Stimulated activated CD4-positive, alpha-beta T cell treated with anti-CD3 and anti-CD28 coated beads, Interleukin-12 subunit alpha, Interleukin-12 subunit beta, amount 100 ng/mL, for 24 hours (primary cell): ENCODE measurements at regions not wholly inside any gene's neighbourhood (a gene's known extent, or its start where the extent isn't known, plus 50 kb on each side); places are given as distances from the start of the nearest gene placed in this dataset.
"Not testable (repeated sequence)": the region's sequence is repeated elsewhere in the genome, so short reads cannot be mapped to it uniquely, and the experiment has no call there.

Experiments used
- DNase-seq, 2 experiments: peaks; one replicate each; pipeline ENCODE4 v3.0.0-alpha.2; 2020; ENCODE audit warnings: low read depth in 2 of 2

- peak; percentile 97 to 98 for DNase-seq
These were observed 189.4 kb downstream of the ADRA2C start for GRCh38 chr4:3955321-3956164.

DNA sequence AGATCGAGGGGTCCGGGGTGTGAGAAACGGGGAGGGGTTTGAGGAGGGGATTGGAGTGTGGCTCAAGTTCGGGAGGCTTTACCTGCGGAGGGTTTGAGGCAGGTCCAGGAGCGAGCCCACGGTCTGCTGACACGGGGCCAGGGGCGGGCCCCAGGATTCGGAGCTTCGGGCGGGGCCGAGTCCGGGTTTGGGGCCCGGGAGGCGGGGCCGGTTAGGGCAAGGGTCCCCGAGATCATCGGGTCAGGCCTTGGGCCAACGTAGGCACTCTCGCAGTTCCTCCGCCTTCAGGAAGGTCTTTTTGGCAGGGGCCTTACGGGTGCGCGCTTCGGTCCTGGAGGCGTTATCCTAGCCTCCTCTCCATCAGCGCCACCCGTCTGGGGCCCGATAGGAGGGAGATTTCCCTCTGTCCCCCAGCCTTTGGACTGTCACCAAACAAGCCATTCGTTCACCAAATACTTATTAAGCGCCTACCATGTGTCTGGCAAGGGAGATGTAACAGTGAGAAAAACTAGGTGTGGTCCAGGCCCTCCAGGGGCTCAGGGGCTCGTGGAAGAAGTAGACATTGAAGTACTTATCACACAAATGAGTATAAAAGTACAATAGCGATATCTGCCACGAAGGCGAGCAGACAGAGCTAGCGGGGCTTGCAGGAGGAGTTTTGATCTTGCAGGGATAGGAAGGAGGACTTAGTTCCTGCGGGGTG is 190.1 kb downstream of the ADRA2C start:
- not testable (repeated sequence) for DNase-seq

DNA sequence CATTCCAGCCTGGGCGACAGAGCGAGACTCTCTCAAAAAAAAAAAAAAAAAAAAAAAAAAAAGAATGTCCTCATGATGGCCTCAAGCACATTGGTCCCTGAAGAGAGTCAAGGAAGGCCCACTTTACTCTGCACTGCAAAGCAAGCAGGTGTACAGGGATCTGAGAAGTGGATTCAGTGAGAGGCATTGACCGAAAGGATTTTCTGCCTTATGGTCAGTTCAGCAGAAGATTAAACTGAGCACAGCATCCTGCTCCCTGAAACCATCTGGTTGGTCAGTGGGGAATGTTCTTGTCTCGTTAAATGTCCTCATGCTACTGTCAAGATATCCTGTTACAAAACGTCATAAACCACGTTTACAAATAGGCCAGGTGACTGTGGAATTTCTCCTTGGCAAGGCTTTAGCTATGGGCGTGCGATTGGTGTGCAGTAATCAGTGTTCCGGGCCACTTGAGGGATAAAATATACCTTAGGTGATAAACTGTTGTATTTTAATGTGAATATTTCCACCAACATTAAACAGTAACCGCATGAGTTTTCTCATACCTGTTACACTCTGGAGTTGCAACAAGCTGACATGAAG is 195.0 kb downstream of the ADRA2C start:
- not testable (repeated sequence) for DNase-seq

DNA sequence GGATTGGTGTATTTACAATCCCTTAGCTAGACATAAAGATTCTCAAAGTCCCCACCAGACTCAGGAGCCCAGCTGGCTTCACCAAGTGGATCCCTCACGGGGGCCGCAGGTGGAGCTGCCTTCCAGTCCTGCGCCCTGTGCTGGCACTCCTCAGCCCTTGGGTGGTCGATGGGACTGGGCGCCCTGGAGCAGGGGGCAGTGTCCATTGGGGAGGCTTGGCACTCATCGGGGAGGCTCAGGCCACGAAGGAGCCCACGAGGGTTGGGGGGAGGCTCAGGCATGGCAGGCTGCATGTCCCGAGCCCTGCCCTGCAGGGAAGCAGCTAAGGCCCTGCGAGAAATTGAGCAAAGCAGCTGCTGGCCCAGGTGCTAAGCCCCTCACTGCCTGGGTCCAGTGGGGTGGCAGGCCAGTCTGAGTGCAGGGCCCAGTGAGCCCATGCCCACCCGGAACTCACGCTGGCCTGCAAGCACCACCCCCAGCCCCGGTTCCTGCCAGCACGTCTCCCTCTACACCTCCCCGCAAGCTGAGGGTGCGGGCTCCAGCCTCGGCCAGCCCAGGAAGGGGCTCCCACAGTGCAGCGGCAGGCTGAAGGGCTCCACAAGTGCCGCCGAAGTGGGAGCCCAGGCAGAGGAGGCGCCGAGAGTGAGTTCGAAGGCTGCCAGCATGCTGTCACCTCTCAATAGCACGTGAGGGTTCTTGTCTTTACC is 198.5 kb downstream of the ADRA2C start:
- DNase-seq: not testable (repeated sequence)

DNA sequence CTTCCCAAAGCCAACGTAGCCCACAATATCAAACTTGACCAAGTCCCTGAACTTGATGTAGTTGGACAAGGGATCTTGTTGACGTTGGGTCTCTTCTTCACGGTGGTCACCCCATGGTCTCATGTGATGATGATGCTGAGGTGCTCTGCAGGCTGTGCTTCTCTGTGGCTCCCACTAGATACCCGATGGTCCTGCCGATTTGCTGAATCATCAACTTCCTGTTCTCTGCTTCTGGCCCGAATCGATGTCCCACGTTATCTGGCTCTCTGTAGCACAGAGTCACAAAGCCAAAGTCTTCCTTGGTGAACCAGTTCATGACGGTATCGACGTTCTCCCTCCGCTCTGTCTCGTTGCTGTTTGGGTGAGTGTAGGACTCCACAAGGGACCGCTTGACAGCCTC is 201.0 kb downstream of the ADRA2C start:
- DNase-seq: not testable (repeated sequence)

DNA sequence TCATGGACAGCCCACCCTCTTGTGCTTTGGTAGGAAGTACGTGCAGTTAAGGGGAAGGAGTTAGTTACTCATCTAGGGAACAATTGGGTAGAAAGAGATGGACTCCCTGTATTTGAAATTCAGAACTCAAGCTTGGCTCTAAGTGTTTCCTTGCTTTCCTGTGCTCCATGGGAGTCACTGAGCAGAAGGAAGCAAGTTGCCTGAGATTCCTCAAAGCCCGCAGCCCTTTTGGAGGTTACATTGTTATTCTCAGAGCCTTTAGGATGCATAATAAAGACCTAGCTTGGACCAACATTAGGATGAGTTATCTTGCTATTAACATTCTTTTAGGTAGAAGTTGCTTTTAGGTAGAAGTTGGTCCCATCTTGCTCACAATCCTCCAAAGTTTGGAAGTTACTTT is 206.4 kb downstream of the ADRA2C start:
- not testable (repeated sequence) for DNase-seq

DNA sequence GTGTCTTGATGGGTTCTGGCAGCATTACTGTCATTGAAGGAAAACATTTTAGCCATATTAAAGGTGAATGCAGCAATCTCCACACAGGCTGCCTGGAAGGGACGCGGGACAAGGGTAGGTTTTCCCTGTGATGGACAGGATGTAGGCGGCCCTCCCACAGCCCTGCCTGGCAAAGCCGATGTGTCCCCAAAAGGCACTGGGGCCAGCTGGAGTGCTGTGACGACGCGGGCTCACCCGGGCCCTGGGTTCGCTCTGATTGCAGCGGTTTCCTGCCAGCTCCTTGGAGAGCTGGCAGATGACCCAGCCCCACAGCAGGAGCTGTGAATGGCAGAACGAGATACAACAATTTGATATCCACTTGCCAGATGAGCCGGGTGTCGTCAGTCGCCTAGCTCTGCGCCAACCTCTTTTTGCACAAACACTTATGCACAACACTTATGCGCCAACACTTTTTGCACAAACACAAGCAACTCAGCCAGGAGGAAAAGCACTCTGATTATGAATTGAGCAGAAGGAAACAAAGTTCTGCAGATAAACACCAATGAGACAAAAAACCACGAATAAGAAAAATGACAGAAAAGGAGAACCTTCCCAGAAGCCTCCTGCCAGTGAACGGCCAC is 207.5 kb downstream of the ADRA2C start:
- DNase-seq: not testable (repeated sequence)

DNA sequence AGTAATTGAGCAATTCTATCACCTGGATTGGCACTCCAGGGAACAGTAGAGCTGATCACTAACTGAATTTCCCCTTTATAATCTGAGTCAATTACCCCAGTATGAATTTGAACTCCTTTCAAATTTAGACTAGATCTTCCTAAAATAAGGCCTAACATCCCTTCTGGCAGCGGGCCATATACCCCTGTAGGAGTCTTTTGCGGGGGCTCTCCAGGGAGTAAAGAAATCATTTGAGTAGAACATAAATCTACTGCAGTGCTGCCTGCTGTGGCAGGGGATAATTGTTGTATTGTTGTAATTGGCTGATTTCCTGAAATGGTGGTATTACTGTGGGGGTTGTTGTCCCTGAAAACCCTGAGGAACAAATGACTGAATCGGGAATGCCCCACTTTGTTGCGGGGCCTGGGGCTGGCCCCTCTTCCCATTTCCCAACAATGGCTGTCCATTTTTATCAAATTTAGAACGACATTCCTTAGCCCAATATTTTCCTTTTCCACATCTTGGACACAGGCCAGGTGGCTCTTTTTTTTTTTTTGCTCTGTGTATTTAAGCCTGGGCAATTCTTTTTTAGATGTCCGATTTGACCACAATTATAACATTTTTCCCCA is 217.4 kb downstream of the ADRA2C start:
- not testable (repeated sequence) for DNase-seq

DNA sequence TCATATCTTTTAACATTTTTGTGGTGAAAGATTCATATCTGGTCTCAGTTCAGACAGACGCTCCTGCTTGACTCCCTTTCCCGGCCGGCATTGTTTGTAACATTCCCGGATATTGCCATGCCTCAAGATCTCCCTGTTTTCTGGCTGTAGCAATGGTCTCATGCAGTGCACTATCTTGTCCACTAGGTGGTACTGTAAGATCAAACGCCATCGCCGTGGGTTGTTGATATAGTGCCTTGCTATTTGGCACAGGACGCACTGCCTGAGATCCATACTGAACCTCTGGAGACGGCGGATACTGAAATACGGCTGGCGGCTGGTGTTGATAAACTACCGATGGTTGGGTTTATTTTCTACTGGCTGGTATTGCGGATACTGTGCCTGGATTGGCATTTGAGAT is 218.6 kb downstream of the ADRA2C start:
- DNase-seq: not testable (repeated sequence)

DNA sequence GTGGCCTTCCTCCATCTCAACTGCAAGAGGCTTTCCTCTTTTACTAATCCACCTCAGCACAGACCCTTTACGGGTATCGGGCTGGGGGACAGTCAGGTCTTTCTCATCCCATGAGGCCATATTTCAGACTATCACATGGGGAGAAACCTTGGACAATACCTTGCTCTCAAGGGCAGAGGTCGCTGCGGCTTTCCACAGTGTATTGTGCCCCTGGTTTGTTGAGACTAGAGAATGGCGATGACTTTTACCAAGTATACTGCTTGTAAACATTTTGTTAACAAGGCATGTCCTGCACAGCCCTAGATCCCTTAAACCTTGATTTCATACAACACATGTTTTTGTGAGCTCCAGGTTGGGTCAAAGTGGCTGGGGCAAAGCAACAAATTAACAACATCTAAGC is 220.2 kb downstream of the ADRA2C start:
- not testable (repeated sequence) for DNase-seq

- not testable (repeated sequence) for DNase-seq
These were observed 229.3 kb downstream of the OTOP1 start for GRCh38 chr4:3997386-3997785.

GRCh38 chr4:4004036-4004435 is 222.7 kb downstream of the OTOP1 start:
- not testable (repeated sequence) for DNase-seq

GRCh38 chr4:4004702-4005101 is 222.0 kb downstream of the OTOP1 start:
- DNase-seq: not testable (repeated sequence)

DNA sequence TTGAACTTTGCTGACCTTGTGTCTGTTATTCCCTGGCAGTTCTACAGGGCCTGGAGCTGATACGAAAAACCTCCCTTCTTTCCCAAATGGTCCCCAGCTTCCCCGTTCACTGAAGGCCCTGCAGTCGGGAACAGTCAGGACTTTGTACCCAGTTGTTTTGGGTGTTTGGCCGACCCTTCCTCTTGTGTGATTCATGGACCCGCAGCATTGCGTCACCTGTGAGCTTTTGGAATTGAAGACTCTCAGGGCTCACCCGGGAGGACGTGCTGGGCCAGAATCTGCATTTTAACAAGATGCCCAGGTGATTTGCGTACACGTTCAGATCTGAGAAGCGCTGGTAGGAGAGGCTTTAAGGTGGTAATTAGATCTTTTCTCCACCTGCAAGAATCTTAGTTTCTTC is 220.4 kb downstream of the OTOP1 start:
- not testable (repeated sequence) for DNase-seq

DNA sequence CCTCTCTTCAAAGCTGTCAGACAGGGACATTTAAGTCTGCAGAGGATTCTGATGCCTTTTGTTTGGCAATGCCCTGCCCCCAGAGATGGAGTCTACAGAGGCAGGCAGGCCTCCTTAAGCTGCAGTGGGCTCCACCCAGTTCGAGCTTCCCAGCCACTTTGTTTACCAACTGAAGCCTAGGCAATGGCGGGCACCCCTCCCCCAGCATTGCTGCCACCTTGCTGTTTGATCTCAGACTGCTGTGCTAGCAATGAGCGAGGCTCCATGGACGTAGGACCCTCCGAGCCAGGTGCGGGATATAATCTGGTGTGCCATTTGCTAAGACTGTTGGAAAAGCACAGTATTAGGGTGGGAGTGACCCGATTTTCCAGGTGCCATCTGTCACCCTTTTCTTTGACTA is 207.7 kb downstream of the OTOP1 start:
- DNase-seq: not testable (repeated sequence)

DNA sequence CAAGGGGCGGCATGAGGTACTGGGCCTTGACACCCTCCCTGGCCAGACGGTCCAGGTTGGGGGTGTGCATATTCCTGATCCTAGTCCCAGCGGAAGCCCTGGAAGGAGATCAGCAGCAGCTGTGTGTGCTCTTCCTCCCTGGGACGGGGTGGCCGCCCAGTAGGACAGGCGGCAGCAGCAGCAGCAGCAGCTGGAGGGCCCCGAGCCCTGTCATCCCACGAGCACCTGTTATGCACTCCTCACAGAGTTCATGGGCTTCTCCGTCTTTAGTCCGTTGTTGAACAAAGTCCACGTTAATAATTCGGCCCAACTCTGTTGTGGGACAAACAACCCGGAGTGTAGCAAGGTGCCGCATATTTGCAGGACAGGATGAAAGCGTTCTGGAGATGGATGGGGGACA is 205.6 kb downstream of the OTOP1 start:
- not testable (repeated sequence) for DNase-seq

GRCh38 chr4:4026708-4027107 is 200.0 kb downstream of the OTOP1 start:
- DNase-seq: not testable (repeated sequence)

DNA sequence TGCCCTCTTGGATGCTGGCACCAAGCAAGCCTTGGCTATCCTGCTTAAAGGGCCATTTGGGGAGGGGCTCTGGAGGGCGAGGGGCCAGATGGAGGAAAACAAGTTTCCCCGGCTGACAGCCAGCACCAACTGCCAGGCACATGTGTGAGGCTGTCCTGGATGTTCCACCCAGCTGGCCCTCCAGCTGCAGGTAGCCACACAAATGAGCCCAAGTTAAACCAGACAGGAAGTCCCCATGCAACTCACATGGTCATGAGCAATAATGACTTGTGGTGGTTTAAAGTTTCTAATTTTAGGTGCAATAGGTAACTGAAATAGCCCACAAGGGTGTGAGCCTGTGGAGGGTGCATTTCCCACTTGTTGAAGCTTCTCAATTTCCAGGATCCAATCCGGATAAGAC is 198.0 kb downstream of the OTOP1 start:
- DNase-seq: not testable (repeated sequence)

GRCh38 chr4:4030509-4030908 is 196.2 kb downstream of the OTOP1 start:
- not testable (repeated sequence) for DNase-seq

- DNase-seq: not testable (repeated sequence)
These were observed 195.1 kb downstream of the OTOP1 start for GRCh38 chr4:4031446-4032135.
